ENCODE measurements at regions not wholly inside any gene's neighbourhood (a gene's known extent, or its start where the extent isn't known, plus 50 kb on each side); places are given as distances from the start of the nearest gene placed in this dataset.

DNA sequence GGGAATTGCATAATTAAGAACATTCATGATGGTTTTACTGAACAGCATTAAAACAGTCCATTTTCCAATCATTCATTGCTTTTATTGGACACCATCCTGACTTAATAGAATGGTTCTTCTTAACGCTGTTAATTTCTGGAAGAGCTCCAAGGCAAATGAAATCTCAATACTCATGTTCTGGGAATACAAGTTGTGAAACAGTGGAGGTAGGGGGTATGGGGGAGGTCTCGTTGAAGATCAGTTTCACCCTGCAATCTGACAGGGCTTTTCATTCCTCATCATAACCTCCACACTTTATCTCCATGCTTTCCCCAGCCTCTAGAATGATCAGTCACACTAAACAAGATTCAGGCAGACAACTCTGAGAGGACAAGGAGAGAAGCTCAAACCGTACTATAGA is 113.6 kb downstream of the ETAA1 start:
- DNase-seq, result no peak
- H3K27me3 ChIP-seq, result no peaks in the 10 kb centered on the region
- no peaks in the 10 kb centered on the region for H3K36me3 ChIP-seq

GRCh38 chr2:67514515-67514914 is 117.4 kb downstream of the ETAA1 start:
- H3K9me3 ChIP-seq, result peaks cover 21% of the 10 kb centered on the region

More for the DNA sequence above, 113.6 kb downstream of the ETAA1 start:
- peaks cover 4% of the 10 kb centered on the region; the same call in 1 of the 2 replicates for H3K9me3 ChIP-seq
- H3K4me3 ChIP-seq, result no peak overlapping the region

GRCh38 chr2:67515056-67515455 is 117.9 kb downstream of the ETAA1 start:
- no peaks in the 10 kb centered on the region for H3K27me3 ChIP-seq
- DNase-seq, result no peak
- H3K9me3 ChIP-seq, result peaks cover 21% of the 10 kb centered on the region

More at GRCh38 chr2:67514515-67514914, 117.4 kb downstream of the ETAA1 start:
- Histone ChIP-seq H3K4me3 (no peak overlapping the region), H3K27me3 (no peaks in the 10 kb centered on the region), H3K36me3 (no peaks in the 10 kb centered on the region)
- DNase-seq, result no peak

DNA sequence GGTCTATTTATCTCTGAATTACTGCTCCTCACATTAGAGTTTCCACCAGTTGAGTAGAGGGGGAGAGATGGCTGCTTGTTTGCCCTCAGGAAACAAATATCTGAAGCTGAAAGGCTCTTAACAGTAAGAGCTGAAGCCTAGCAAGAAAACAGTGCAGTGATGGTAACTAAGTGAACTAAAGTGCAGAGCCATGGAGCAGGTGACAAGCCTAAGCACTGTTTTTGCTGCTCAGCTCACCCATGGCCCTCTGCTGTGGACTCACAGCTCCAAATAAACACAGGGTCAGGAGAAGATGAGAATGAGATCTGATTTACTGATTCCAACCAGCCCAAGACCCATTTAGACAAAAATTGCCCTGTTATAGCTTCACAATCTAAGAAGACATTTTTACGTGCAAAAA is 118.4 kb downstream of the ETAA1 start:
- Histone ChIP-seq H3K9me3 (peaks cover 21% of the 10 kb centered on the region), H3K4me3 (no peak overlapping the region), H3K36me3 (no peaks in the 10 kb centered on the region), H3K27me3 (no peaks in the 10 kb centered on the region)
- no peak for DNase-seq

More at GRCh38 chr2:67515056-67515455, 117.9 kb downstream of the ETAA1 start:
- Histone ChIP-seq H3K4me3 (no peak overlapping the region), H3K36me3 (no peaks in the 10 kb centered on the region)

DNA sequence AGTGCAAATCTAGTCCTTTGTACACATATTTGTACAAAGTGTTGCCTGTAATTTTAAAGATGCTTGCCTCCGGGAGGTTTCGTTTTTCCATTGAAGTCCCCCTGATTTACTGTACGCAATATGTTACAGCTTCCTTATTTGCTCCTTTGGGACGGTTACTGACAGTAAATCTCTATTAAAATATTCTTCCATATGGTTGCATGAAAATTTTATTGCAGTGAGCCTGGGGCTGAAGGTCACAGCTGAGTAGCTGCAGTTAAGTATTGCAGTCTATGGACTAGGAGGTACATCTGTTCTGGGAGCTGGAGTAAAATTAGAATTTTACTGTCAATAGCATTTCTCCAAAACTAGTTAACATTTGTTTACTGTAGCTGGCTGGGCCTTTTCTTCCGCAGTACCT is 119.2 kb downstream of the ETAA1 start:
- Histone ChIP-seq H3K9me3 (peaks cover 21% of the 10 kb centered on the region), H3K27me3 (no peaks in the 10 kb centered on the region), H3K4me3 (no peak overlapping the region), H3K36me3 (no peaks in the 10 kb centered on the region)
- no peak for DNase-seq

- peak; percentile 79 for DNase-seq
- peaks cover 21% of the 10 kb centered on the region for H3K9me3 ChIP-seq
- no peaks in the 10 kb centered on the region for H3K36me3 ChIP-seq
- no peaks in the 10 kb centered on the region for H3K27me3 ChIP-seq
- no peak overlapping the region for H3K4me3 ChIP-seq
Measured at GRCh38 chr2:67516899-67517530, 119.9 kb downstream of the ETAA1 start.

- H3K4me3 ChIP-seq, result no peak overlapping the region
- no peak for DNase-seq
- no peaks in the 10 kb centered on the region for H3K27me3 ChIP-seq
- peaks cover 17% of the 10 kb centered on the region for H3K9me3 ChIP-seq
- H3K36me3 ChIP-seq, result no peaks in the 10 kb centered on the region
Measured at GRCh38 chr2:67522148-67522547, 125.0 kb downstream of the ETAA1 start.

- Histone ChIP-seq H3K4me3 (no peak overlapping the region), H3K9me3 (peaks cover under 1% of the 10 kb centered on the region), H3K36me3 (no peaks in the 10 kb centered on the region), H3K27me3 (no peaks in the 10 kb centered on the region)
- no peak for DNase-seq
Measured at GRCh38 chr2:67524213-67524612, 127.1 kb downstream of the ETAA1 start.

GRCh38 chr2:67524777-67525176 is 127.6 kb downstream of the ETAA1 start:
- Histone ChIP-seq H3K36me3 (no peaks in the 10 kb centered on the region), H3K9me3 (no peaks in the 10 kb centered on the region; the same call in 1 of the 2 replicates), H3K4me3 (no peak overlapping the region), H3K27me3 (no peaks in the 10 kb centered on the region)
- DNase-seq, result no peak

GRCh38 chr2:67526283-67526682 is 129.2 kb downstream of the ETAA1 start:
- no peaks in the 10 kb centered on the region for H3K36me3 ChIP-seq
- DNase-seq, result no peak
- no peak overlapping the region for H3K4me3 ChIP-seq
- no peaks in the 10 kb centered on the region; the same call in 1 of the 2 replicates for H3K9me3 ChIP-seq
- H3K27me3 ChIP-seq, result no peaks in the 10 kb centered on the region

DNA sequence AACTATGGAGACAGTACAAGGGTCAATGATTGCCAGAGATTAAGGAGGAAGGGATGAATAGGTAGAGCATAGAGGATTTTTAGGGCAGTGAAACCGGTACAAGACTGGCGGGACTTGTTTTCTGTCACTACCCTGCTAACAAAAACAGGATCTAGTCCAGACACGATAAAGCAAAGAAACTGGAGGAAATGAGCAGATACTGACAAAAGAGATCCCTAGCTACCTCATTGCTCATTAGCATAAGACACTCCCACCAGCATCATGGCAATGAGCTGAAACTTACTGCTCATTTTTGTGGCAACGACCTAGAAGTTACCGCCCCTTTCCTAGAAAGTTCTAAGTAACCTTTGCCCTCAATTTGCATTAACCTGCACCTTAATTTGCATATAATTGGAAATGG is 131.2 kb downstream of the ETAA1 start:
- Histone ChIP-seq H3K9me3 (no peaks in the 10 kb centered on the region; the same call in 1 of the 2 replicates), H3K27me3 (no peaks in the 10 kb centered on the region), H3K4me3 (no peak overlapping the region), H3K36me3 (no peaks in the 10 kb centered on the region)
- DNase-seq, result no peak

GRCh38 chr2:67532387-67532786 is 135.3 kb downstream of the ETAA1 start:
- DNase-seq, result no peak
- Histone ChIP-seq H3K4me3 (no peak overlapping the region), H3K9me3 (no peaks in the 10 kb centered on the region; the same call in 1 of the 2 replicates), H3K27me3 (no peaks in the 10 kb centered on the region), H3K36me3 (no peaks in the 10 kb centered on the region)

- Histone ChIP-seq H3K4me3 (no peak overlapping the region), H3K36me3 (no peaks in the 10 kb centered on the region), H3K27me3 (no peaks in the 10 kb centered on the region), H3K9me3 (peaks cover 7% of the 10 kb centered on the region)
- DNase-seq, result no peak
Measured at GRCh38 chr2:67534745-67535144, 137.6 kb downstream of the ETAA1 start.

DNA sequence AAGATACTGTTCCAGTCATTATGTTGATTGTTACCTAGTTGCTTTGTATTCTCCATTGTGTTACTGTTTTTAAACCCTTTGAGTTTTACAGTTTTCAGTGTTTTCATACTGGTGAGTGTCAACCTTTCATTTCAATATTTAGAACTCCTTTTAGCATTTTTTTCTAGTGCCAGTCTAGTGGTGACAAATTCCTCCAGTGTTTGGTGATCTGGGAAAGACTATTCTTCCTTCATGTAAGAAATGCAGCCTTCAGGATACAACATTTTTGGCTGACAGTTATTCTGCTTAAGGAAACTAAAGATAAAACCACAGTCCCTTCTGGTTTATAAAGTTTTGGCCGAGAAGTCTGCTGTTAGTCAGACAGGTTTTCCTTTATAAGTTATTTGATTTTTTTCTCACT is 143.8 kb downstream of the ETAA1 start:
- no peak for DNase-seq
- H3K36me3 ChIP-seq, result no peaks in the 10 kb centered on the region

DNA sequence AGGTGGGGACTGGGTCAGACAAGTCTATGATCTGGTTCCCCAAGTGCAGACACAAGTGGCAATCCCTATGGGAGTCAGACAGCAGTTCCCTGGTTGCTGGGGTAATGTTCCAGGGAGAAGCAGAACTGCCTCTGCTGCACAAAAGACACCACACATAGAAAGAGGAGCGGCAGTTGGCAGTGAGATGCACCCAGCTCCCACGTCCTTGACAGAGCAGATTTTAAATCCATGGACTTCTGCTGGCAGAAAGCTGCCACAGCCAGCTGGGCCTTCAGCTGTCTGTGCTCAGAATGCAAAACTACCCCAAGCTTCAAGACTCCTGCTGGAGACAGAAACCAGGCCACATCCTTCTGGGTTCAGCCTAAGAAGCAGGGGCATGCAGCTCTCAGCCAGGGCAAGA is 147.2 kb downstream of the ETAA1 start:
- DNase-seq, result no peak
- Histone ChIP-seq H3K36me3 (no peaks in the 10 kb centered on the region), H3K4me3 (no peak overlapping the region), H3K9me3 (no peaks in the 10 kb centered on the region; the same call in none of the 2 replicates), H3K27me3 (no peaks in the 10 kb centered on the region)

More for the DNA sequence above, 143.8 kb downstream of the ETAA1 start:
- Histone ChIP-seq H3K4me3 (no peak overlapping the region), H3K9me3 (peaks cover 7% of the 10 kb centered on the region), H3K27me3 (no peaks in the 10 kb centered on the region)

DNA sequence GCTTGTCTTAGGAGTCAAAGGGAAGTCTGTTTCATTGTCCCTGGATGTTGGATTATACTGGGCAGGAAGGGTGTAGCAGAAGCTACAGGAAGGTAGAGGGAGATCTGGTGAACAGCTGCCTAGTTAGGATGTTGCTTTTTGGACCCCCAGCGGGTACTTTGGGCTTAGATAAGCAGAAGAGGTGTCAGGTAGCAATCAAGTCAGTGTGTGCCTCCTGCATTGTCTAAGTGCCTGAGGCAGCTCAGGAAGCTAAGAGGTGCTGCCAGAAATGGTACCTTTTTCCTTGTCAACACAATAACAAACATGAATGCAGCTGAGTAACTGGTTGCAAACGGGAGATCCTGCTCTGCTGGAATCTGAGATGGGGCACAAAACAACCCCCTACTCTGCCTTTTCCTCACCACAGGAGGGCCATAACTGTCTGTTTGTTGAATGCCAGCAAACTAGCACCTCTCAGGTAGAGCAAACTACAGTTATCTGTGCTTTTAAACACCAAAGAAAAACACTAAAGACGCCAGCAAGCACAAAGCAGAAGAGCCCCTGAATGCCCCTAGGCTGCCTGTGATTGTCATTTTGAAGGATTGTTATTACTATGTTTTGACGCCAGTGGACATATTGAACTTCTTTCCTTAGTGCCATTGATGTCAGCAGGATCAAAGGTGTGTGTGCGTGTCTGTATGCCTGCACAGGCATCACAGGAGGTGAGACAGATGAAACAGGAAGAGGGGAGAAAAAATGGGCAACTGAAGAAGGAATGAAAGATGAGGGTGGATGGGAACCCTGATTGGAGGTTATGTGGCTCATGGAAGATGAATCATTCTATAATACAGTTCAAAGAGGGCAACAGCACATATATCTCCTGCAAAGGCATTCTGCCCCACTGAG is 151.4 kb downstream of the ETAA1 start:
- no peaks in the 10 kb centered on the region for H3K27me3 ChIP-seq
- H3K9me3 ChIP-seq, result no peaks in the 10 kb centered on the region
- H3K4me3 ChIP-seq, result no peak overlapping the region
- DNase-seq, result no peak
- H3K36me3 ChIP-seq, result no peaks in the 10 kb centered on the region

GRCh38 chr2:67559156-67559555 is 162.0 kb downstream of the ETAA1 start:
- DNase-seq, result no peak
- no peaks in the 10 kb centered on the region for H3K36me3 ChIP-seq
- H3K4me3 ChIP-seq, result no peak overlapping the region
- no peaks in the 10 kb centered on the region for H3K9me3 ChIP-seq
- H3K27me3 ChIP-seq, result no peaks in the 10 kb centered on the region
